Body of pancreas (tissue), 4 donors: ENCODE measurements at regions not wholly inside any gene's neighbourhood (a gene's known extent, or its start where the extent isn't known, plus 50 kb on each side); places are given as distances from the start of the nearest gene placed in this dataset.
A peak's percentile ranks its signal among the peaks of the same experiment; 100 is the strongest.

Experiments used
- ATAC-seq: fragments of 150-250 bp; one replicate; pipeline ENCODE4 v1.9.1; 2016
- DNase-seq, 4 donors: peaks; one replicate each; pipeline ENCODE4 v3.0.0-alpha.2; 2019
- H3K27ac ChIP-seq, 4 donors: fragments of 200-600 bp; sonication (generic); 1 replicate in 3 of 4; 2 replicates in 1 of 4; pipeline versions ENCODE4 v1.5.1 to v1.6.1; 2016 to 2019; ENCODE audit warnings: mild to moderate bottlenecking in 1 of 4, mixed read lengths in 1 of 4, moderate library complexity in 1 of 4
- H3K27me3 ChIP-seq, 2 donors: fragments of 200-600 bp; sonication (generic); one replicate each; pipeline ENCODE4 v1.6.0; 2016; ENCODE audit warnings: mild to moderate bottlenecking in 1 of 2
- H3K36me3 ChIP-seq, 2 donors: fragments of 200-600 bp; sonication (generic); replicated peaks in 1 of 2; 2 replicates each; pipeline ENCODE4 v1.5.1; 2016; ENCODE audit warnings: low read depth in 2 of 2; ENCODE audit not compliant: insufficient read depth in 1 of 2
- H3K4me1 ChIP-seq: fragments of 200-600 bp; sonication (generic); one replicate; pipeline ENCODE4 v1.6.0; 2016
- H3K4me3 ChIP-seq, 2 donors: fragments of 200-600 bp; sonication (generic); 1 replicate in 1 of 2; 2 replicates in 1 of 2; pipeline ENCODE4 v1.5.1; 2016 to 2019
- H3K9me3 ChIP-seq, 3 donors: fragments of 200-600 bp; sonication (generic); 1 replicate in 2 of 3; 2 replicates in 1 of 3; pipeline ENCODE4 v1.5.1; 2016
- POLR2A ChIP-seq, 3 donors: fragments of 450-650 bp; IDR thresholded peaks; one replicate each; pipeline ENCODE4 v1.6.1; 2016; ENCODE audit warnings: antibody characterized with exemption in 3 of 3, mild to moderate bottlenecking in 2 of 3
- WGBS, 2 donors: methylation state at CpG; one replicate each; pipeline ENCODE4 v1.1.5; 2017; 5-methylcytosine and 5-hydroxymethylcytosine counted together
- intact Hi-C: fragments of 100-400 bp; cut with DNase I; formaldehyde crosslinking; loops from one replicate; pipeline ENCODE4 v1.15.1; 2023
- TF ChIP-seq, protein P1 (sequence below), 7 experiments: fragments of 450-650 bp in 4 of 7; fragments of 200-600 bp in 3 of 7; sonication (generic) in 3 of 7; IDR thresholded peaks; one replicate each; pipeline ENCODE4 v1.5.1; 2016 to 2019; ENCODE audit warnings: antibody characterized with exemption in 7 of 7

GRCh38 chr14:101246894-101247841 lies 314.1 kb upstream of the DIO3 start:
- peak in 1 of 4 donors; percentile 7 for DNase-seq
- no peak for ATAC-seq

GRCh38 chr14:101247842-101248725 lies 313.2 kb upstream of the DIO3 start:
- no peak overlapping the region for H3K27ac ChIP-seq
- DNase-seq: peak in 1 of 4 donors; percentile 4
- H3K36me3 ChIP-seq: no peaks in the 10 kb centered on the region
- H3K4me3 ChIP-seq: no peak overlapping the region
- no peaks in the 10 kb centered on the region for H3K9me3 ChIP-seq
- WGBS, 2 donors: 71 to 83% methylated on average over 17 of the region's 17 CpGs
- ATAC-seq: no peak
- H3K4me1 ChIP-seq: no peaks in the 10 kb centered on the region
- TF ChIP-seq POLR2A (IDR thresholded peaks at IDR 0.05): no peak
- TF ChIP-seq, protein P1, sequence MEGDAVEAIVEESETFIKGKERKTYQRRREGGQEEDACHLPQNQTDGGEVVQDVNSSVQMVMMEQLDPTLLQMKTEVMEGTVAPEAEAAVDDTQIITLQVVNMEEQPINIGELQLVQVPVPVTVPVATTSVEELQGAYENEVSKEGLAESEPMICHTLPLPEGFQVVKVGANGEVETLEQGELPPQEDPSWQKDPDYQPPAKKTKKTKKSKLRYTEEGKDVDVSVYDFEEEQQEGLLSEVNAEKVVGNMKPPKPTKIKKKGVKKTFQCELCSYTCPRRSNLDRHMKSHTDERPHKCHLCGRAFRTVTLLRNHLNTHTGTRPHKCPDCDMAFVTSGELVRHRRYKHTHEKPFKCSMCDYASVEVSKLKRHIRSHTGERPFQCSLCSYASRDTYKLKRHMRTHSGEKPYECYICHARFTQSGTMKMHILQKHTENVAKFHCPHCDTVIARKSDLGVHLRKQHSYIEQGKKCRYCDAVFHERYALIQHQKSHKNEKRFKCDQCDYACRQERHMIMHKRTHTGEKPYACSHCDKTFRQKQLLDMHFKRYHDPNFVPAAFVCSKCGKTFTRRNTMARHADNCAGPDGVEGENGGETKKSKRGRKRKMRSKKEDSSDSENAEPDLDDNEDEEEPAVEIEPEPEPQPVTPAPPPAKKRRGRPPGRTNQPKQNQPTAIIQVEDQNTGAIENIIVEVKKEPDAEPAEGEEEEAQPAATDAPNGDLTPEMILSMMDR (IDR thresholded peaks at IDR 0.05): no peak
- intact Hi-C loops: no loop called here
- no peaks in the 10 kb centered on the region for H3K27me3 ChIP-seq

More at GRCh38 chr14:101246894-101247841, 314.1 kb upstream of the DIO3 start:
- Histone ChIP-seq H3K9me3 (no peaks in the 10 kb centered on the region), H3K27me3 (no peaks in the 10 kb centered on the region), H3K4me3 (no peak overlapping the region), H3K4me1 (no peaks in the 10 kb centered on the region), H3K36me3 (no peaks in the 10 kb centered on the region), H3K27ac (no peak overlapping the region)
- no peak for TF ChIP-seq POLR2A (IDR thresholded peaks at IDR 0.05)
- TF ChIP-seq, protein P1 (IDR thresholded peaks at IDR 0.05): no peak
- intact Hi-C loops: no loop called here
- 75 to 84% methylated on average over 24 to 26 of the region's 26 CpGs for WGBS, 2 donors

DNA sequence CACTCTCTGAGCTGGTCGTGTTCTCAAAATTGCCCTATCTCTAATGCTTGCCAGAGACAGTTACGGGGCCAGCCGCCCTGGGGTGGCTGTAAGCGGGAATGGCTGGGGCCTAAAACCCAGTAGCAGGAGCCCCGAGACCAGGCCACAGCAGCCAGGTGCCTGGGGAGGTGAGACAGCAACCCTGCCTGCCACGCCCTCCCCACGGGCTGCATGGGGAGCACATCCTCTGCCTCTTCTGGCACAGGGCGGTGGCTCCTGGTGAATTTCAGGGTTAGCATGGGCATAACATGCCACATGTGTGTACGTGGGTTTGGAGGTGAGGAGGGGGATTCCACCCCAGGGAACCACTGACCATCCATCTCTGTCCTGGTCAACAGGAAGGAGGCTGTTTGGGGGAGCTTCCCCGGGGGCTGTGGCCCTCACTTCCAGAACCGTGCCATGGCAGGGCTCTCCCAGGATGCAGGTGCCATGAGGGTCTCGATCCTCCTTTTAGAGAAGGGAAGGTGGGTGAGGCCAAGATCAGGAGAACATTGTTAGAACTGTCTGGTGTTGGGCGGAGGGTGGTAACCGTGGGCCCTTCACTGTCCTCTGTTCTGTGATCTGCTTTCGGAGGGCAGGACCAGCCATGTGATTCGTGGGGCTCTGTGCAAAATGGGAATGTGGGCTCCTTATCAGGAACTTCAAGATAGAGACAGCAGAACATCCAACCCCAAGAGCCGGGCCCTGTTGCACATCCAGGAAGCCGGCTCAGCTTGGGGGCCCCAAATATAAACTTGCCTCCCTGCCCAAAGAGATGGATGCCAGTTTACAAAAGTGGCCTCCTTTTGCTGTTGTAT lies 312.2 kb upstream of the DIO3 start:
- TF ChIP-seq POLR2A (IDR thresholded peaks at IDR 0.05): no peak
- TF ChIP-seq, protein P1 (IDR thresholded peaks at IDR 0.05): no peak
- H3K9me3 ChIP-seq: no peaks in the 10 kb centered on the region
- no peak overlapping the region for H3K4me3 ChIP-seq
- WGBS, 2 donors: 71 to 75% methylated on average over 14 to 18 of the region's 18 CpGs
- no peaks in the 10 kb centered on the region for H3K27me3 ChIP-seq
- intact Hi-C loops: no loop called here
- H3K4me1 ChIP-seq: no peaks in the 10 kb centered on the region
- ATAC-seq (no peak), DNase-seq (no peak)
- no peaks in the 10 kb centered on the region for H3K36me3 ChIP-seq
- H3K27ac ChIP-seq: no peak overlapping the region

DNA sequence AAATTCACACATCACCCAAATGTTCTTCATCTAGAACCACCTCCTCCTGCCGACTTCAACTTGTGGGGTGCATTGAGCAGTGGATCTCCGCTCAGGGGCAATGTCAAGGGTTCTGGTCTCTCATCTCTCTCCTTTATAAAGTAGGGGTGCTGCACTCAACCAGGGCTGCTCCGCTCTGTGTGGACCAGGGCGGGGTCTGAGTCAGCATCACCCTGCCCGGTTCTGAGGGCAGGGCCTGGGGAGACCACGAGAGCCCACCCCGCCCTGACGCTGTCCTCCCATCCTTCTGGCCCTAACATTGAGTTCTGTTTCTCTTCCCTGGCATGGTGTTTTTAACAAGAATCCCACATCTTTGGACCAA lies 311.6 kb upstream of the DIO3 start:
- no peaks in the 10 kb centered on the region for H3K27me3 ChIP-seq
- WGBS, 2 donors: 86 to 88% methylated on average over 8 of the region's 8 CpGs
- H3K36me3 ChIP-seq: no peaks in the 10 kb centered on the region
- no peaks in the 10 kb centered on the region for H3K4me1 ChIP-seq
- H3K4me3 ChIP-seq: no peak overlapping the region
- H3K27ac ChIP-seq: no peak overlapping the region
- intact Hi-C loops: no loop called here
- H3K9me3 ChIP-seq: no peaks in the 10 kb centered on the region
- ATAC-seq (no peak), DNase-seq (no peak)
- TF ChIP-seq POLR2A (IDR thresholded peaks at IDR 0.05): no peak
- TF ChIP-seq, protein P1 (IDR thresholded peaks at IDR 0.05): no peak
